Prostate gland (tissue), 2 donors: ENCODE measurements at regions not wholly inside any gene's neighbourhood (a gene's known extent, or its start where the extent isn't known, plus 50 kb on each side); places are given as distances from the start of the nearest gene placed in this dataset.

Experiments
- DNase-seq: peaks from one replicate; pipeline ENCODE4 v3.0.0-alpha.2; 2019; ENCODE audit warnings: low spot score
- H3K27ac ChIP-seq, 2 donors: fragments of 200-600 bp; sonication (generic); 2 replicates each; pipeline ENCODE4 v1.5.1; 2017 to 2019
- H3K27me3 ChIP-seq: fragments of 200-600 bp; sonication (generic); replicated peaks from 2 replicates; pipeline ENCODE4 v1.5.1; 2019; ENCODE audit not compliant: insufficient read depth
- H3K36me3 ChIP-seq, 2 donors: fragments of 200-600 bp; sonication (generic); 1 replicate in 1 of 2; 2 replicates in 1 of 2; pipeline versions ENCODE4 v1.5.1 to v1.8.1; 2017 to 2019
- H3K4me1 ChIP-seq: fragments of 200-600 bp; sonication (generic); replicated peaks from 2 replicates; pipeline ENCODE4 v1.5.1; 2019
- H3K4me3 ChIP-seq, 2 donors: fragments of 200-600 bp; sonication (generic); 2 replicates each; pipeline ENCODE4 v1.5.1; 2017 to 2019
- H3K9me3 ChIP-seq: fragments of 200-600 bp; sonication (generic); 2 replicates; pipeline ENCODE4 v1.5.1; 2017
- POLR2A ChIP-seq: fragments of 450-650 bp; IDR thresholded peaks from one replicate; pipeline ENCODE4 v1.6.1; 2016; ENCODE audit warnings: antibody characterized with exemption, mild to moderate bottlenecking
- POLR2AphosphoS5 ChIP-seq: sonication (generic); formaldehyde crosslinking; IDR thresholded peaks from one replicate; pipeline ENCODE4 v1.6.1; 2017; ENCODE audit warnings: antibody characterized with exemption
- WGBS: methylation state at CpG from one replicate; pipeline ENCODE4 v1.1.5; 2018; 5-methylcytosine and 5-hydroxymethylcytosine counted together
- intact Hi-C: fragments of 100-400 bp; cut with DNase I; formaldehyde crosslinking; loops from one replicate; pipeline ENCODE4 v1.14.2; 2022
- TF ChIP-seq, protein P1 (sequence below), 4 experiments: fragments of 200-600 bp in 2 of 4; fragments of 450-650 bp in 2 of 4; sonication (generic) in 2 of 4; IDR thresholded peaks; 1 replicate in 3 of 4; 2 replicates in 1 of 4; pipeline ENCODE4 v1.5.1; 2016 to 2019; ENCODE audit warnings: antibody characterized with exemption in 4 of 4, mild to moderate bottlenecking in 2 of 4, moderate library complexity in 2 of 4

DNA sequence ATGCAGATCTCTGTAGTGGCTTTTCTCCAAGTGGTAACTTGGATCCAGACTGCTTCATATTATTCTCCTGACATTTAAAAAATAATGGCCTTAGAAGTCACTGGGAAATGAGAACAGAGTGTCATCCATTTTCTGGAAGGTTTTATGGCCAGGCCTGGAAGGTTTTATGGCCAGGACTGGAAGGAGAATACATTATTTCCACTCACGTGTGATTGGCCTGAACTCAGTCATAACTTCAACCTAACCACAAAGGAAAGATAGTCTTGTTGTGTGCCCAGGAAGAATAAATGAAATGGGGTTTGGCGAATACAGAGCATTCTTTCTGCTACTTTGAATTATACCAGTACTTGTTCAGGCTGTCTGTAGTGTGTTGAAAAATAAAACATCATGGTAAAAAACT lies 360.9 kb downstream of the GPAM start:
- H3K4me1 ChIP-seq, result no peaks in the 10 kb centered on the region
- intact Hi-C loops, result no loop called here
- no peaks in the 10 kb centered on the region for H3K9me3 ChIP-seq
- 47% methylated on average over 2 of the region's 2 CpGs for WGBS
- no peak overlapping the region for H3K4me3 ChIP-seq
- H3K27me3 ChIP-seq, result no peaks in the 10 kb centered on the region
- DNase-seq, result no peak
- H3K36me3 ChIP-seq, result no peaks in the 10 kb centered on the region
- TF ChIP-seq, protein P1, sequence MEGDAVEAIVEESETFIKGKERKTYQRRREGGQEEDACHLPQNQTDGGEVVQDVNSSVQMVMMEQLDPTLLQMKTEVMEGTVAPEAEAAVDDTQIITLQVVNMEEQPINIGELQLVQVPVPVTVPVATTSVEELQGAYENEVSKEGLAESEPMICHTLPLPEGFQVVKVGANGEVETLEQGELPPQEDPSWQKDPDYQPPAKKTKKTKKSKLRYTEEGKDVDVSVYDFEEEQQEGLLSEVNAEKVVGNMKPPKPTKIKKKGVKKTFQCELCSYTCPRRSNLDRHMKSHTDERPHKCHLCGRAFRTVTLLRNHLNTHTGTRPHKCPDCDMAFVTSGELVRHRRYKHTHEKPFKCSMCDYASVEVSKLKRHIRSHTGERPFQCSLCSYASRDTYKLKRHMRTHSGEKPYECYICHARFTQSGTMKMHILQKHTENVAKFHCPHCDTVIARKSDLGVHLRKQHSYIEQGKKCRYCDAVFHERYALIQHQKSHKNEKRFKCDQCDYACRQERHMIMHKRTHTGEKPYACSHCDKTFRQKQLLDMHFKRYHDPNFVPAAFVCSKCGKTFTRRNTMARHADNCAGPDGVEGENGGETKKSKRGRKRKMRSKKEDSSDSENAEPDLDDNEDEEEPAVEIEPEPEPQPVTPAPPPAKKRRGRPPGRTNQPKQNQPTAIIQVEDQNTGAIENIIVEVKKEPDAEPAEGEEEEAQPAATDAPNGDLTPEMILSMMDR (IDR thresholded peaks at IDR 0.05), result no peak
- no peak for TF ChIP-seq POLR2AphosphoS5
- TF ChIP-seq POLR2A, result no peak
- H3K27ac ChIP-seq, result no peak overlapping the region

DNA sequence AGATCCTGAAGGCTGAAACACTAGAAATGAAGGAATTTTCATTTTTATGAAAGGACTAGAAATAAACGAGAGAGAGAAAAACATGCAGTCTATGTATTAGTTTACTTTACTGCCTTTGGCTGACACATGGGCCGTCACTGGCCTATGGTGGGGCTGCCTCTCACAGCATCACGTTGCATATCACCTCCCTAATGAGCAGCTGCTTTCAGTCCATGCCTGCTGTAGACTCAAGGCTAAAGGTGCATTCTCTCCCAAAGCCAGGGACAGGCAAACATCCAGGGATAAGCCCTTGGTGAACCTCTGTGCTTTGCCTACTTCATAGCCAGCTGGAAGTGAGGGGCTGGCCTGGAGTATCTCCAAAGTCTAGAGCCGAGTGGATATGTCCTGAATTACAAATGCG lies 359.4 kb downstream of the GPAM start:
- no peak overlapping the region for H3K27ac ChIP-seq
- no peak overlapping the region for H3K4me3 ChIP-seq
- WGBS, result 55% methylated on average over 5 of the region's 5 CpGs
- TF ChIP-seq, protein P1 (IDR thresholded peaks at IDR 0.05), result no peak
- TF ChIP-seq POLR2A, result no peak
- no peak for TF ChIP-seq POLR2AphosphoS5
- H3K36me3 ChIP-seq, result no peaks in the 10 kb centered on the region
- intact Hi-C loops, result no loop called here
- H3K9me3 ChIP-seq, result no peaks in the 10 kb centered on the region
- no peaks in the 10 kb centered on the region for H3K4me1 ChIP-seq
- H3K27me3 ChIP-seq, result no peaks in the 10 kb centered on the region
- no peak for DNase-seq

DNA sequence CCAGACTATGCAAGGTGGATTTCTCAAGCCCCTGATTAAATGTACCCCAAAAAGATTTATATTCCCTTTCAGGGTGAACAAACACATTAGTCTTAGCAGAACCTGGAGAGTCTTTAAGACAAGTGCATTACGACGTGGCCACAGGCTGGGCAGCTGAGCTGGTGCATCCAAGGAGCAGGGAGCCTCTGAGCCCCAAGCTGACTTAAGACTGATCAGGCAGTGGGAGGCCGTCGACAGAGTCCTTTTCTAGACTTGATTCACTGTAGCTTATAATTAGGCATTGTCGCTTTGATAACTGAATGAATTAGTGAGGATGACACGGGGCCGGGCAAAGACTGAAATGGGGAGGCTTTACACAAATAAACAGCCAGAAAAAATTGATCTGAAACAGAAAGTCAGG lies 353.2 kb downstream of the GPAM start:
- 58% methylated on average over 7 of the region's 7 CpGs for WGBS
- no peak for TF ChIP-seq POLR2A
- H3K4me3 ChIP-seq, result no peak overlapping the region
- intact Hi-C loops, result no loop called here
- no peaks in the 10 kb centered on the region for H3K9me3 ChIP-seq
- no peaks in the 10 kb centered on the region for H3K36me3 ChIP-seq
- H3K27ac ChIP-seq, result no peak overlapping the region
- H3K27me3 ChIP-seq, result no peaks in the 10 kb centered on the region
- DNase-seq, result no peak
- H3K4me1 ChIP-seq, result no peaks in the 10 kb centered on the region

DNA sequence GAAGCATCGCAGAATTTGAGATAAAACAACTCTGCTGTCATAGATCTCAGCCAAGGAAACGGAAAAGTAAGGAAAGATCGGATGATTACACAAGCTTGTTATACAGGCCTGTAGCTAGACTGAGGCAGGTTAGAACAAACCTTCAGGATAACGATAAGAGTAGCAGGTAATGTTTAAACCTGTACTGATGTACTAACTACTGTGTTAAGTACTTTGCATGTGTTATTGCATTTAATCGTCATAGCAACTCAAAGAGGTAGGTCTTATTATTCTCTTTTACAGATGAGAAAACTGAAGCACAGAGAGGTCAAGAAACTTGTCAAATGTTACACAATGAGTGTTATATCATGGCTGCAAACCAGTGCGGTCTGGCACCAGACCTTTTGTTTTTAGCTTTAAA lies 352.5 kb downstream of the GPAM start:
- no peaks in the 10 kb centered on the region for H3K4me1 ChIP-seq
- no peak for DNase-seq
- WGBS, result 55% methylated on average over 6 of the region's 6 CpGs
- no peak overlapping the region for H3K4me3 ChIP-seq
- no peaks in the 10 kb centered on the region for H3K27me3 ChIP-seq
- H3K27ac ChIP-seq, result no peak overlapping the region
- intact Hi-C loops, result no loop called here
- TF ChIP-seq, protein P1 (IDR thresholded peaks at IDR 0.05), result no peak
- no peak for TF ChIP-seq POLR2A
- no peak for TF ChIP-seq POLR2AphosphoS5
- no peaks in the 10 kb centered on the region for H3K36me3 ChIP-seq
- no peaks in the 10 kb centered on the region for H3K9me3 ChIP-seq

DNA sequence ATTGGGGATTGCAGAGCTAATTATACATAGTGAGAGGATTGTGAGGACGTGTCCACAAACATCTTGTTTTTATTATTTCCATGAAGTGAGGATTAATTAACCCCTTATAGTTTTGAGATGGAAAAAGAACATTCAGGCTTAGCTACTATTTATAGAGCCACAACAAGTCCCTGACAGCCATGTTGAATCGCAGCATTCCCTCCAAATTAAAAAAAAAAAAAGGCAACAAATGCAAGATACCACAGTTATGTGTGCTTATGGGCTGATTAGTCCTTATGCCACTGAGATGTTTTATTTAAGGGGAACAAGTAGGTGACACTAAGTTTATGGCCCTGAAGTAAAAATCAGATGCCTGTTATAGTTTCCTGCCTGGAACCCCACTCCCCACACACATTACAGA lies 350.3 kb downstream of the GPAM start:
- Histone ChIP-seq H3K27ac (no peak overlapping the region), H3K4me3 (no peak overlapping the region), H3K9me3 (no peaks in the 10 kb centered on the region), H3K4me1 (no peaks in the 10 kb centered on the region), H3K27me3 (no peaks in the 10 kb centered on the region), H3K36me3 (no peaks in the 10 kb centered on the region)
- TF ChIP-seq, protein P1 (IDR thresholded peaks at IDR 0.05), result no peak
- TF ChIP-seq POLR2AphosphoS5, result no peak
- no peak for TF ChIP-seq POLR2A
- intact Hi-C loops, result no loop called here
- DNase-seq, result no peak
- WGBS, result 66% methylated on average over 2 of the region's 2 CpGs
